A549 (cell line): ENCODE measurements at regions not wholly inside any gene's neighbourhood (a gene's known extent, or its start where the extent isn't known, plus 50 kb on each side); places are given as distances from the start of the nearest gene placed in this dataset.

Experiments used
- CEBPB ChIP-seq, 2 experiments: fragments of >200 bp in 1 of 2; sonication (Bioruptor Twin) in 1 of 2; formaldehyde crosslinking in 1 of 2; IDR thresholded peaks; 2 replicates each; pipeline ENCODE4 v1.6.1; 2012 to 2016
- EP300 ChIP-seq, 2 experiments: fragments of >200 bp; sonication (Bioruptor Twin); formaldehyde crosslinking; IDR thresholded peaks; 2 replicates in 1 of 2; 3 replicates in 1 of 2; pipeline ENCODE4 v1.6.1; 2016 to 2017
- ESRRA ChIP-seq: fragments of 150-350 bp; IDR thresholded peaks from 2 replicates; pipeline ENCODE4 v1.6.1; 2014; ENCODE audit warnings: mild to moderate bottlenecking, low read length, borderline replicate concordance
- FOSL2 ChIP-seq, 2 experiments: fragments of 450-650 bp in 1 of 2; fragments of >200 bp in 1 of 2; sonication (Bioruptor Twin) in 1 of 2; formaldehyde crosslinking; IDR thresholded peaks; 2 replicates each; pipeline versions ENCODE4 v1.5.0 to v1.6.1; 2016 to 2020; ENCODE audit warnings: mild to moderate bottlenecking in 1 of 2, moderate library complexity in 1 of 2
- HOXB13 ChIP-seq: fragments of 250-450 bp; sonication (Bioruptor Pico); IDR thresholded peaks from 2 replicates; pipeline ENCODE4 v1.5.0; 2020; ENCODE audit warnings: low read depth, mild to moderate bottlenecking, moderate library complexity
- JUN ChIP-seq, 2 experiments: fragments of >200 bp; sonication (Bioruptor Twin); formaldehyde crosslinking; IDR thresholded peaks; 2 replicates in 1 of 2; 3 replicates in 1 of 2; pipeline ENCODE4 v1.6.1; 2016 to 2017
- KDM1A ChIP-seq: fragments of 200-600 bp; sonication (generic); IDR thresholded peaks from 2 replicates; pipeline ENCODE4 v1.6.1; 2016; ENCODE audit warnings: low read depth, mild to moderate bottlenecking
- MAZ ChIP-seq: fragments of 150-350 bp; IDR thresholded peaks from 2 replicates; pipeline ENCODE4 v1.6.1; 2014; ENCODE audit warnings: antibody characterized with exemption, low read depth, low read length, borderline replicate concordance
- POLR2A ChIP-seq: IDR thresholded peaks from 2 replicates; pipeline ENCODE4 v1.6.1; 2012; ENCODE audit warnings: mild to moderate bottlenecking, low read length
- ZFP36 ChIP-seq: fragments of 450-650 bp; IDR thresholded peaks from 2 replicates; pipeline ENCODE4 v1.6.1; 2014; ENCODE audit warnings: borderline replicate concordance; ENCODE audit not compliant: partially characterized antibody
- ZSCAN20 ChIP-seq: fragments of 250-450 bp; sonication (Bioruptor Pico); IDR thresholded peaks from 2 replicates; pipeline ENCODE4 v1.8.0; 2022; ENCODE audit warnings: mild to moderate bottlenecking, moderate library complexity
- TF ChIP-seq, protein P1 (sequence below): fragments of >200 bp; sonication (Bioruptor Twin); formaldehyde crosslinking; IDR thresholded peaks from 3 replicates; pipeline ENCODE4 v1.5.1; 2016
- TF ChIP-seq, protein P2 (sequence below): fragments of 450-650 bp; IDR thresholded peaks from 2 replicates; pipeline ENCODE4 v1.6.1; 2014; ENCODE audit warnings: antibody characterized with exemption

GRCh38 chr5:6317116-6317798, 61.1 kb downstream of the MED10 start:
- no peak for TF ChIP-seq ZSCAN20 (CRISPR knock-in tag)
- TF ChIP-seq, protein P1, sequence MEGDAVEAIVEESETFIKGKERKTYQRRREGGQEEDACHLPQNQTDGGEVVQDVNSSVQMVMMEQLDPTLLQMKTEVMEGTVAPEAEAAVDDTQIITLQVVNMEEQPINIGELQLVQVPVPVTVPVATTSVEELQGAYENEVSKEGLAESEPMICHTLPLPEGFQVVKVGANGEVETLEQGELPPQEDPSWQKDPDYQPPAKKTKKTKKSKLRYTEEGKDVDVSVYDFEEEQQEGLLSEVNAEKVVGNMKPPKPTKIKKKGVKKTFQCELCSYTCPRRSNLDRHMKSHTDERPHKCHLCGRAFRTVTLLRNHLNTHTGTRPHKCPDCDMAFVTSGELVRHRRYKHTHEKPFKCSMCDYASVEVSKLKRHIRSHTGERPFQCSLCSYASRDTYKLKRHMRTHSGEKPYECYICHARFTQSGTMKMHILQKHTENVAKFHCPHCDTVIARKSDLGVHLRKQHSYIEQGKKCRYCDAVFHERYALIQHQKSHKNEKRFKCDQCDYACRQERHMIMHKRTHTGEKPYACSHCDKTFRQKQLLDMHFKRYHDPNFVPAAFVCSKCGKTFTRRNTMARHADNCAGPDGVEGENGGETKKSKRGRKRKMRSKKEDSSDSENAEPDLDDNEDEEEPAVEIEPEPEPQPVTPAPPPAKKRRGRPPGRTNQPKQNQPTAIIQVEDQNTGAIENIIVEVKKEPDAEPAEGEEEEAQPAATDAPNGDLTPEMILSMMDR = no peak
- no peak for TF ChIP-seq HOXB13 (CRISPR knock-in tag)
- no peak for TF ChIP-seq EP300 (IDR thresholded peaks at IDR 0.05)
- TF ChIP-seq POLR2A = no peak
- no peak for TF ChIP-seq KDM1A
- TF ChIP-seq, protein P2, sequence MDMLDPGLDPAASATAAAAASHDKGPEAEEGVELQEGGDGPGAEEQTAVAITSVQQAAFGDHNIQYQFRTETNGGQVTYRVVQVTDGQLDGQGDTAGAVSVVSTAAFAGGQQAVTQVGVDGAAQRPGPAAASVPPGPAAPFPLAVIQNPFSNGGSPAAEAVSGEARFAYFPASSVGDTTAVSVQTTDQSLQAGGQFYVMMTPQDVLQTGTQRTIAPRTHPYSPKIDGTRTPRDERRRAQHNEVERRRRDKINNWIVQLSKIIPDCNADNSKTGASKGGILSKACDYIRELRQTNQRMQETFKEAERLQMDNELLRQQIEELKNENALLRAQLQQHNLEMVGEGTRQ = no peak
- TF ChIP-seq FOSL2 (IDR thresholded peaks at IDR 0.05) = no peak
- no peak for TF ChIP-seq FOSL2 (CRISPR knock-in tag; IDR thresholded peaks at IDR 0.05)
- TF ChIP-seq ZFP36 = no peak
- TF ChIP-seq MAZ = no peak
- no peak for TF ChIP-seq JUN (IDR thresholded peaks at IDR 0.05)
- no peak for TF ChIP-seq ESRRA
- TF ChIP-seq CEBPB (IDR thresholded peaks at IDR 0.05) = no peak
